Activated CD8-positive, alpha-beta memory T cell treated with anti-CD3 and anti-CD28 coated beads, Interleukin-2, amount 50 U/mL, for 1 hour (primary cell): ENCODE measurements at regions not wholly inside any gene's neighbourhood (a gene's known extent, or its start where the extent isn't known, plus 50 kb on each side); places are given as distances from the start of the nearest gene placed in this dataset.
"Not testable (repeated sequence)": the region's sequence is repeated elsewhere in the genome, so short reads cannot be mapped to it uniquely, and the experiment has no call there.

Source experiments
- DNase-seq: peaks from one replicate; pipeline ENCODE4 v3.0.0-alpha.2; 2020; ENCODE audit errors: extremely low read depth

- no peak for DNase-seq
These were observed 92.0 kb upstream of the XIST start for GRCh38 chrX:73944563-73944908.

- peak; percentile 82 for DNase-seq
These were observed 91.4 kb upstream of the XIST start for GRCh38 chrX:73943693-73944562.

DNA sequence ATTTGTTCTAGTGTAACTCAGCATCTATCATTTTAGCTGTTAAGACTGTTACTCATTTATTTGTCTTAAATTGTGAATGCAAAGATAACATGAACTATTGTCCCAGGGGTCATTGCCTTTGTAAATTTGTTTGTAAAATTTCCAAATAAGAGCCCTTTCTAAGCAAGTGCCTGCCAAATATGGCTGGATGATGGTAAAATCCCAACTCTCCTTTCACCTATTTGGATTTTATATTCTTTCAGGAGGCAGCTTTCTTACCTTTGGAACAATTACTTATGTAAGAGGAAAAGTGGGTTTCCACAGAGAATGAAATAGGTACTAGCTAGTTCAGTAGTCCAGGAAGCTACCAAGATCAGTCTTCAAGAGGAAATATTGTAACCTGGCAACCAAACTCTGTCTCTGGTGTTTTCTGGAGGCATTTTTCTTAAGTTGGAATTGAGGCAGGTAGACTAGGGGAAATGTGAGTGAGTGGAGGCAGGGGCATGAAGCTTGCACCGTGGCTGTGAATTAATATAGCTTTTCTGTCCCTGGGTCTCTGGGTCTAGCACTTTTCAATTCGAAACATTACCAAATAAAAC is 88.5 kb upstream of the XIST start:
- no peak for DNase-seq

- not testable (repeated sequence) for DNase-seq
These were observed 85.3 kb upstream of the XIST start for GRCh38 chrX:73937843-73938242.

DNA sequence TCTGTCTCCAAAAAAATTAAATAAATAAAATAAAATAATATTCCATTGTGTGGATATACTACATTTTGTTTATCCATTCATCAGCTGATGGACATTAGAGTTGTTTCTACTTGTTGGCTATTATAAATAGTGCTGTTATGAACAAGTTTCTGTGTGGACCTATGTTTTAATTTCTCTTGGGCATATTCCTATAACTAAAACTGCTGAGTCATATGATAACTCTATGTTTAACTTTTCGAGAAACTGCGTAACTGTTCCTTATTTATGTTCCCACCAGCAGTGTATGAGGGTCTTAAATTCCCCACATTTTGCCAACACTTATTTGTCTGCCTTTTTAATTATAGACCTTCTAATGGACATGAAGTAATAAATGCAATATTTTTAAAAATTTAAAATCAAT is 80.0 kb upstream of the XIST start:
- DNase-seq, result no peak

DNA sequence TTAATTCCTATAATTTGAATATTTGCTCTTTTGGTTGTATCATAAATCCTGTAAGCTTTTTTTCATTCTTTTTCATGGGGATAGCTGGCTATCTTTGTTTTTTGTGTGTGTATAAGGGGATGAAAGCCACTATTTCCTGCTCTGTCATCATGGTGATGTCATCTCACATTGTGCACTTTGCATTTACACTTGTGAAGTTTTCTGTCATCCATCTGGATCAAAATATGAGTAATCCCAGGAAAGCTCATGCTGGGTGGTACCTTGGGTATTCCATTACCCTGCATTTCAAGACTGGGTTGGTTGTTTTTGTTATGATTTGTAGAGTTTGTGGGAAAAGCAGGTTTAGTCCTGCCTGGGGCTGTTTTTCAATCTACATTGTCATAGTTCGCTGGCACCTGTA is 77.8 kb upstream of the XIST start:
- DNase-seq, result no peak

GRCh38 chrX:73922856-73923455 is 70.4 kb upstream of the XIST start:
- no peak for DNase-seq

DNA sequence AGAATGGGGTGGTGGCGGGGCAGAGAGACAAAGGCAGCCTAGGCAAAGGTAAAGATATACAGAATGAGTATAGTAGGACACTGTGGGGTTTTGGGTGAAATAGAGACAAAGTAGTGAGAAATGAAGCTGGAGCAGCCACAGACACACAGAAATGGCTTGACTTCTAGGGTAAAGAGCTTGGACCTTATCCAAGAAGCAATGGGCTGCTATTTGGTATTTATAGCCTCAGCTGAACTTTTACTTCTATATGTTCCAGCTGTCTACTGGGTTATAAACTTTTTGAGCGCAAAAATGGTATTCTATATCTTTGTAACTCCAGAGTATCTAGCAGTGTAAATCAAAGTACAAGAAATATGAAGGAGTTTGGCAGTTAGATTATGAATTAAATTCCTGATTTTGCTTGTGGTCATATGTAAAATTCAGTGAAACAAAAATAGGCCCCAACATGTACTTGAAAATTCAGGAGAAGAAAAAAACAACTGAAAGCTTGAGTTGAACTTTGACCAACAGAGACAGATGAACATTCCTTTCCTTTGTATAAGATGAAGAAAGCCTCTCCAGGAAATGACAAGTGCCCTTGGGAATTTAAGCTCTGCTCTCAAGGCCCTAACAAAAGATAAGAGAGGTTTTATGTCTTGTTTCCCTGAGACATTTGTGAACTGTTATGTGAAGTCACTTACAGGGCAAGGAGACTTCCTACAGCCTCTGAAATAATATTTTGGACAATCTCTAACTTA is 64.6 kb upstream of the XIST start:
- DNase-seq, result no peak

DNA sequence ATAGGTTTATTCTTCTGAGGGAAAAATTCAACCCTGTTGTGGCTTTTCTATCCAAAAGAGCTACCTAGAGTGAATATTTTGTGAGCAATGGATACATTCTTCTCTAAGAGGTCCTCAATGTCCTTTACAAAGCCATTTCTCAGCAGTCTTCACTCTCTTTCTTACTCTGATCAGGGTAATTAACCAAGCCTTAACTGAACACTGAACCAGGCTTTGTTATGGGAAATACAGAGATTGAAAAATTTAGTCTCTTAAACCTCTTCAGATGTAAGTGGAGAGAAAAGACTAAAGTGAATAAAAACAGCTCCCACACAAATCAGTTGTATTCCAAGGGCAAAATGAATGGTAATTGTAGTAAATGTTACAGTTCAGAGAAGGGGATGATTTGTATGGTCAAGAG is 64.0 kb upstream of the XIST start:
- DNase-seq, result no peak

DNA sequence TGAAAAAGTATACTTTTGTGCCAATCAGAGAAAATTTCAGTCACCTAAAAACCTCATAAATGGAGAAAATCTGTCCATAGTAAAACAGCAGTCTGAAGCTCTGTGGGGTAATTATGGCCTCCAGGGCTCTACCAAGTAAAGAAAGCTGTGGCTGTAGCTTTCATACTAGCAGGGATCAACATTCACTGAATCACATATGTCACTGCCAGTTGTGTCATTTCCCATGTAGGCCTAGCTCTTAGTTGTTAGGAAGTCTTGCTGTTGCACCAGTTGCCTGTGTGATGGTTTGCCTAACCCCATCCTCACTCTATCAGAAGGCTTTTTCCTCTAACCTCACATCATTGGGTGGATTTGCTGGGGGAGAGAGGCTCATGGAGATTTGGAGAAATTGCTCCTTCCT is 62.3 kb upstream of the XIST start:
- not testable (repeated sequence) for DNase-seq

DNA sequence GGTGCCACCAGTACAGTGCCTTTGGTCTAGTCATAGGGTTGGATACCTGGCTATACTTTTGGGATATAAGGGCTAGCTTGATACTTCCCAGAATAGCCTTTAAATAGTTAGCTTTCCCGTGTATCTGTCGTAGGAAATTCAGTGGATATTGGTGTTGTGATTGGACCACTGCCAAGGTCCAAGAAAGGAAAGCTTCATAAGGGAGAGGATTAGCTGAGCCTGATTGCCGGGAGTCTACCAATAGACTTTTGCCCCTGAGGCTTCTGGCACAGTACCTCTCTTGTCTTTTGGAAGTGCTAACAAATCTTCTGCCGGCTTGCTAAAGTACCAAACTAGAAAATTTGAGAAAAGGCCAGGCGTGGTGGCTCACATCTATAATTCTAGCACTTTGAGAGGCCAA is 61.1 kb upstream of the XIST start:
- no peak for DNase-seq

DNA sequence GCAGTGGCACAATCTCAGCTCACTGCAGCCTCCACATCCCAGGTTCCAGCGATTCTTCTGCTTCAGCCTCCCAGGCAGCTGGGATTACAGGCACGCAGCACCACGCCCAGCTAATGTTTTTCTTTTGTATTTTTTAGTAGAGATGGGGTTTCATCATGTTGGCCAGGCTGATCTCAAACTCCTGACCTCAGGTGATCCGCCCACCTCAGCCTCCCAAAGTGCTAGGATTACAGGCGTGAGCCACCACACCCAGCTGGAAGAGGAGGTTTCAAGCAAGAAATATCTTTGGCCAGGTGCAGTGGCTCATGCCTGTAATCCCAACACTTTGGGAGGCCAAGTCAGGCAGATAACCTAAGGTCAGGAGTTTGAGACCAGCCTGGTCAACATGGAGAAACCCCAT is 59.4 kb upstream of the XIST start:
- not testable (repeated sequence) for DNase-seq

- DNase-seq, result not testable (repeated sequence)
These were observed 53.3 kb upstream of the XIST start for GRCh38 chrX:73905749-73906374.

- no peak for DNase-seq
These were observed 51.4 kb upstream of the XIST start for GRCh38 chrX:73903941-73904340.
